HCT116 (cell line): ENCODE measurements at regions not wholly inside any gene's neighbourhood (a gene's known extent, or its start where the extent isn't known, plus 50 kb on each side); places are given as distances from the start of the nearest gene placed in this dataset.

Experiments used
- CTCF ChIP-seq, 3 experiments: fragments of 200-600 bp in 1 of 3; sonication (generic) in 1 of 3; IDR thresholded peaks in 2 of 3; conservative IDR thresholded peaks in 1 of 3; 2 replicates each; pipeline ENCODE4 v1.5.1; 2012 to 2017; ENCODE audit warnings: low read depth in 2 of 3, low read length in 2 of 3, antibody characterized with exemption in 1 of 3, borderline replicate concordance in 1 of 3, control low read depth in 1 of 3, mild to moderate bottlenecking in 1 of 3, mixed read lengths in 1 of 3, mixed run types in 1 of 3, moderate library complexity in 1 of 3; ENCODE audit not compliant: insufficient read depth in 1 of 3
- EZH2phosphoT487 ChIP-seq: fragments of 200-600 bp; IDR thresholded peaks from 2 replicates; pipeline ENCODE4 v1.6.1; 2018; ENCODE audit warnings: antibody characterized with exemption, borderline replicate concordance
- MAX ChIP-seq: IDR thresholded peaks from 2 replicates; pipeline ENCODE4 v1.6.1; 2012
- POLR2A ChIP-seq: IDR thresholded peaks from 2 replicates; pipeline ENCODE4 v1.7.0; 2011; ENCODE audit warnings: borderline replicate concordance; ENCODE audit not compliant: insufficient read depth, insufficient read length; ENCODE audit errors: extremely low read depth
- YY1 ChIP-seq: IDR thresholded peaks from 2 replicates; pipeline ENCODE4 v1.6.1; 2011; ENCODE audit warnings: low read length, low read depth, moderate library complexity, mild to moderate bottlenecking; ENCODE audit not compliant: insufficient replicate concordance; ENCODE audit errors: extremely low read depth
- ZFX ChIP-seq: fragments of 450-650 bp; IDR thresholded peaks from 2 replicates; pipeline ENCODE4 v1.6.1; 2017
- ZNF274 ChIP-seq: fragments of 200-500 bp; sonication (Bioruptor generic); IDR thresholded peaks from 2 replicates; pipeline ENCODE4 v1.6.1; 2014; ENCODE audit warnings: mild to moderate bottlenecking, low read depth, low read length, inconsistent platforms

GRCh38 chr7:67723591-67723990 lies 727.0 kb downstream of the TYW1 start:
- no peak for TF ChIP-seq YY1
- TF ChIP-seq CTCF (IDR thresholded peaks at IDR 0.05 in 2 of 3, conservative IDR thresholded peaks at IDR 0.05 in 1 of 3; ENCODE audit: borderline replicate concordance in 1 of 3, insufficient read depth in 1 of 3, low read depth in 2 of 3, low read length in 2 of 3), result no peak
- TF ChIP-seq ZNF274, result no peak
- no peak for TF ChIP-seq POLR2A
- TF ChIP-seq ZFX, result no peak
- TF ChIP-seq EZH2phosphoT487, result no peak
- no peak for TF ChIP-seq MAX
